ENCODE measurements at regions not wholly inside any gene's neighbourhood (a gene's known extent, or its start where the extent isn't known, plus 50 kb on each side); places are given as distances from the start of the nearest gene placed in this dataset.

DNA sequence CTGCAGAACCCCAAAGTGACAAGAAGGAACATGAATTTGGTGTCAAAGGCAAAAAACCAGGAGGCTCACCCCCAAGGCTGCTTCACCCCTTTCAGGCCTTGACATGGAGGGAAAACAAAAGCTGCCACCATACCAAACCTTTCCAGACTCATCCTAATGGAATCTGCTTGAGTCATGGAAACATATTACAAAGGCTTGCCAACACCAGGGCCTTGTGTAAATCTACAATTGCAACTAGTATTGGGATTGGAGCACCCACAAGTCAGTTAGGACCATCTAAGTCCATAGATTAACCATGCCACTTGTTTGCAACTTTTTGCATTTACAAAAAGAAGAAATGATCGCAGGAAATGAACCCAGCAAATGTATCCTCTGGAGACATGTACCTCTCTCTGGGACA, 297.6 kb downstream of the CDCA7 start:
- intact Hi-C loops (cut with DNase I), result no loop called here
- Histone ChIP-seq H3K27me3 (no peaks in the 10 kb centered on the region), H3K9me3 (no peaks in the 10 kb centered on the region), H3K4me1 (ENCODE audit: insufficient read depth) (no peaks in the 10 kb centered on the region), H3K4me3 (no peak overlapping the region), H3K36me3 (no peaks in the 10 kb centered on the region), H3K27ac (no peak overlapping the region)
- DNase-seq, result no peak
- 87 to 97% (median 96%) methylated on average over 1 of the region's 1 CpG for WGBS, 3 donors
- TF ChIP-seq, protein P1, sequence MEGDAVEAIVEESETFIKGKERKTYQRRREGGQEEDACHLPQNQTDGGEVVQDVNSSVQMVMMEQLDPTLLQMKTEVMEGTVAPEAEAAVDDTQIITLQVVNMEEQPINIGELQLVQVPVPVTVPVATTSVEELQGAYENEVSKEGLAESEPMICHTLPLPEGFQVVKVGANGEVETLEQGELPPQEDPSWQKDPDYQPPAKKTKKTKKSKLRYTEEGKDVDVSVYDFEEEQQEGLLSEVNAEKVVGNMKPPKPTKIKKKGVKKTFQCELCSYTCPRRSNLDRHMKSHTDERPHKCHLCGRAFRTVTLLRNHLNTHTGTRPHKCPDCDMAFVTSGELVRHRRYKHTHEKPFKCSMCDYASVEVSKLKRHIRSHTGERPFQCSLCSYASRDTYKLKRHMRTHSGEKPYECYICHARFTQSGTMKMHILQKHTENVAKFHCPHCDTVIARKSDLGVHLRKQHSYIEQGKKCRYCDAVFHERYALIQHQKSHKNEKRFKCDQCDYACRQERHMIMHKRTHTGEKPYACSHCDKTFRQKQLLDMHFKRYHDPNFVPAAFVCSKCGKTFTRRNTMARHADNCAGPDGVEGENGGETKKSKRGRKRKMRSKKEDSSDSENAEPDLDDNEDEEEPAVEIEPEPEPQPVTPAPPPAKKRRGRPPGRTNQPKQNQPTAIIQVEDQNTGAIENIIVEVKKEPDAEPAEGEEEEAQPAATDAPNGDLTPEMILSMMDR (IDR thresholded peaks at IDR 0.05), result no peak
- TF ChIP-seq EP300 (IDR thresholded peaks at IDR 0.05), result no peak
- no peak for TF ChIP-seq POLR2A (IDR thresholded peaks at IDR 0.05)

DNA sequence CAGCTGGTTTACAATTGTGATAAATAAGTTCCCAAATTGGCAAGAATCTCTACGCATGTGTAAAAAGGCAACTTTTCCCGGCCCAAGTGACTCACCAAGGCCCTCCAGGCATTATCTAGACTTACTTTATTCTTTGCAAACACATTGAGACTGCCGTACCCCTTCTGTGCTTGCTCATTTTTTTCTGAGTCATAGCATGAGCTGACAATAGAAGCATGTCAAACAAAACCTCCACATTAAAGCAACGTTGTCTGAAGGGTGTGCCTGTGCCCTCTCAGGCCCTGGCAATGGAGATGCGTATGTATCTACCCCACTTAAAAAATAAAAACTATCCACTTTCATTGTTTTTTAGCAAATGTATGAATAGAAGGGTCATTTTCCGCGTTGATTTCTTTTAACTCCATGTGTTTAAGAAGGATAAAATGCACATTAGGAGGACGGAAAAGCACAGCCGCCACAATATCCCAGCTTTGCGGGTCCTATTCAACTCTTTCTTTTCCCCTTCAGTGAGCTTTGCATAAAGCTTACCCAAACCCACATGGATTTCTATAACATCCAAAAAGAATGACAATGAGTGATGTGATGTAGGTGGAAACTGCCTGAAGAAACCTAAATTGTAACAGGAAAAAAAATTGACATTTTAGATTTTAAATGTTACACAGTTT, 298.2 kb downstream of the CDCA7 start:
- H3K4me3 ChIP-seq, result no peak overlapping the region
- TF ChIP-seq EP300 (IDR thresholded peaks at IDR 0.05), result no peak
- TF ChIP-seq POLR2A (IDR thresholded peaks at IDR 0.05), result no peak
- TF ChIP-seq, protein P1 (IDR thresholded peaks at IDR 0.05), result no peak
- 57 to 68% (median 58%) methylated on average over 10 of the region's 10 CpGs for WGBS, 3 donors
- no peak for DNase-seq
- H3K27me3 ChIP-seq, result no peaks in the 10 kb centered on the region
- no peaks in the 10 kb centered on the region for H3K36me3 ChIP-seq
- intact Hi-C loops (cut with DNase I), result no loop called here
- no peaks in the 10 kb centered on the region for H3K9me3 ChIP-seq
- no peaks in the 10 kb centered on the region for H3K4me1 ChIP-seq (ENCODE audit: insufficient read depth)
- no peak overlapping the region for H3K27ac ChIP-seq

DNA sequence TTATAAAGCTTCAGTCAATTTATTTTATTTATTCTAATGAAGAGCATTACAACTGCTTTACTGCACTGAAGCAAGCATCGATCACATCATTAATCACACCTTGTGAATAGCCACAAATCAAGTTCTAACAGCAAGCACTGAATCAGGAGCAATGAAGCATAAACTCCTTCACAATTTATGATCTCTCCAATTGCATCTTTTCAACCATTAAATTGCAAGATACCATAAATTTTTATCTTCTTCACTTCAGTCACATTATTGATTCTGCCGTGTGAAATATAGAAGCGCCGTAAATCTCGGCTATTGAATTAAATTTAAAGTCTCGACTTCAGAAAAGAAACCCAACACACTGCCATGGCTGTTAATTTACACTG, 298.7 kb downstream of the CDCA7 start:
- DNase-seq, result no peak
- Histone ChIP-seq H3K36me3 (no peaks in the 10 kb centered on the region), H3K9me3 (no peaks in the 10 kb centered on the region), H3K4me1 (ENCODE audit: insufficient read depth) (no peaks in the 10 kb centered on the region), H3K4me3 (no peak overlapping the region), H3K27me3 (no peaks in the 10 kb centered on the region), H3K27ac (no peak overlapping the region)
- intact Hi-C loops (cut with DNase I), result no loop called here
- WGBS, 3 donors, result 86 to 90% (median 89%) methylated on average over 6 of the region's 6 CpGs
- TF ChIP-seq, protein P1 (IDR thresholded peaks at IDR 0.05), result no peak
- TF ChIP-seq EP300 (IDR thresholded peaks at IDR 0.05), result no peak
- no peak for TF ChIP-seq POLR2A (IDR thresholded peaks at IDR 0.05)

DNA sequence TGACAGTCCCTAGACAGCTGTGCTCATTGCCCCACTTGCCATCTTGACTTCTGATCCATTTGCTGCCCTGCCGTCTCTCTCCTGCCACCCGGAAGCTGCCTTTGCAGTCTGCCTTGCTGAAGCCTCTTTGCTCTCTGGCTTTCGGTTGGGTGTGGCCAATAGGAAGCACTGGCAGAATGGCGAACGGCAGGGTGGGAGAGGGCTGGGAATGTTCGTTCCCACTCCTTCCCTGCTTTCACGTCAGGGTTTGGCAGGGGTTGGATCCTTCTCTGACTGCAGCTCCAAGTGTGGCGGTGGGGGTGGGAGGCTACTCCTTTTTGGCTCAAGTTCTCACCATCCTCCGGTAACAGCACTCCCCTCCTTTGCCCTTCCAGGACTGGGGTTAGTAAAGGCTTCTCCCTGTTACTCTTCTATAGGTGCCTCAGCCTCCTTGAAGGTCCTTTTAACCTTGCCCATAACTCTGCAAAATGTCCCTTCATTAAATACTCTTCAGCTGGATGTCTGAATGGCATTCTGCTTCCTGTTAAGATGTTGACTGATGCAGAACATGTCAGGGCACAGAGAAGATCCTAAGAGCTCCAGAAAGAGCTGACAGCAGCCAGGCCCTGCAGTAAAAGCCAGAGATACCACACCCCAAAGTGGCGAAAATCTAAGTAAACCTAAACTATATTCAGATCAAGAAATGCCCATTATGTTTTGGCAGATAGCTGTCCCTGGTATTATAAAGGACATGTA, 299.7 kb downstream of the CDCA7 start:
- TF ChIP-seq POLR2A (IDR thresholded peaks at IDR 0.05) (no peak), EP300 (IDR thresholded peaks at IDR 0.05) (no peak)
- TF ChIP-seq, protein P1 (IDR thresholded peaks at IDR 0.05), result no peak
- no peak overlapping the region for H3K4me3 ChIP-seq
- intact Hi-C loops (cut with DNase I), result loop anchor here in 1 of 4 donors (2.0 kb wide), 1 partner anchor 34 kb away; no protein-coding TSS in a partner anchor
- 48 to 60% (median 48%) methylated on average over 10 of the region's 10 CpGs for WGBS, 3 donors
- no peaks in the 10 kb centered on the region for H3K9me3 ChIP-seq
- no peaks in the 10 kb centered on the region for H3K36me3 ChIP-seq
- no peak for DNase-seq
- H3K4me1 ChIP-seq (ENCODE audit: insufficient read depth), result no peaks in the 10 kb centered on the region
- no peak overlapping the region for H3K27ac ChIP-seq
- H3K27me3 ChIP-seq, result no peaks in the 10 kb centered on the region

All from ovary (tissue), 7 donors.